ENCODE measurements at regions not wholly inside any gene's neighbourhood (a gene's known extent, or its start where the extent isn't known, plus 50 kb on each side); places are given as distances from the start of the nearest gene placed in this dataset.

- ChIA-PET CTCF (no interaction called here), POLR2A (no interaction called here)
- no peak for DNase-seq (ENCODE audit: extremely low spot score)
- TF ChIP-seq CTCF (IDR thresholded peaks at IDR 0.05; ENCODE audit: control extremely low read depth, extremely low read depth, low read depth, missing control alignments) = no peak
These were observed 83.0 kb upstream of the PDZRN3 start for GRCh38 chr3:73707772-73708171.

- ChIA-PET POLR2A (no interaction called here), CTCF (no interaction called here)
- TF ChIP-seq CTCF (IDR thresholded peaks at IDR 0.05; ENCODE audit: control extremely low read depth, extremely low read depth, low read depth, missing control alignments) = no peak
- DNase-seq (ENCODE audit: extremely low spot score) = no peak
These were observed 82.0 kb upstream of the PDZRN3 start for GRCh38 chr3:73706771-73707170.

- POLR2A ChIA-PET = no interaction called here
- no peak for TF ChIP-seq CTCF (IDR thresholded peaks at IDR 0.05; ENCODE audit: control extremely low read depth, extremely low read depth, low read depth, missing control alignments)
- CTCF ChIA-PET = no interaction called here
- no peak for DNase-seq (ENCODE audit: extremely low spot score)
These were observed 81.1 kb upstream of the PDZRN3 start for GRCh38 chr3:73705792-73706191.

- POLR2A ChIA-PET = no interaction called here
- TF ChIP-seq CTCF (IDR thresholded peaks at IDR 0.05; ENCODE audit: control extremely low read depth, extremely low read depth, low read depth, missing control alignments) = no peak
- DNase-seq (ENCODE audit: extremely low spot score) = no peak
- CTCF ChIA-PET = no interaction called here
These were observed 74.6 kb upstream of the PDZRN3 start for GRCh38 chr3:73699327-73699726.

GRCh38 chr3:73697020-73697419, 72.3 kb upstream of the PDZRN3 start:
- TF ChIP-seq CTCF (IDR thresholded peaks at IDR 0.05; ENCODE audit: control extremely low read depth, extremely low read depth, low read depth, missing control alignments) = no peak
- ChIA-PET POLR2A (no interaction called here), CTCF (interaction anchor here (1.8 kb wide), 1 partner anchor 10 kb away, joined by 10 read pairs; no protein-coding TSS in a partner anchor)
- DNase-seq (ENCODE audit: extremely low spot score) = no peak

GRCh38 chr3:73695841-73696240, 71.1 kb upstream of the PDZRN3 start:
- ChIA-PET POLR2A (no interaction called here), CTCF (interaction anchor here (1.1 to 1.8 kb wide), 2 partner anchors 9 to 14 kb away, joined by 6 to 10 read pairs; no protein-coding TSS in a partner anchor)
- no peak for TF ChIP-seq CTCF (IDR thresholded peaks at IDR 0.05; ENCODE audit: control extremely low read depth, extremely low read depth, low read depth, missing control alignments)
- no peak for DNase-seq (ENCODE audit: extremely low spot score)

Measured in GM10248 (cell line).